Inflammatory macrophage treated with lipopolysaccharide for 1 hour (primary cell): ENCODE measurements at regions not wholly inside any gene's neighbourhood (a gene's known extent, or its start where the extent isn't known, plus 50 kb on each side); places are given as distances from the start of the nearest gene placed in this dataset.

ENCODE experiments used
- DNase-seq, 2 donors: peaks; one replicate each; pipeline ENCODE4 v3.0.0-alpha.2; 2020 to 2022

DNA sequence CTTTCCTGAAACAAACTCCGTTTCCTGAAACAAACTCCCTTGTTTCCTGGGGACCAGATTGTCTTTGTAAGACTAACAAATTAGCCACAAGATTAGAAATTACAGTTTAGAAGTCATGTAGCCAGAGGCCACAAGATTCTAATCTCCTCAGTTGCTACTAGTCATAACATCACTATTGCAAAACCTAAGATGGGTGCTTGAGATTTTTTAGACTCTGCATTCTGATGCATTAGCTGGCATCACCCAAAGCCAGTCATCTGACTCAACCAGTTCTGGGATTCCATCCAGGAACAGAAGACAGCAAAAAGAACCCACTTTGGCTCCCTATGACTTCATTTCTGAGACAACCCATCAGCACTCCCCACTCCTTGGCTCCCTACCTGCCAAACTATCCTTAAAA lies 367.9 kb upstream of the MBL2 start:
- no peak for DNase-seq

DNA sequence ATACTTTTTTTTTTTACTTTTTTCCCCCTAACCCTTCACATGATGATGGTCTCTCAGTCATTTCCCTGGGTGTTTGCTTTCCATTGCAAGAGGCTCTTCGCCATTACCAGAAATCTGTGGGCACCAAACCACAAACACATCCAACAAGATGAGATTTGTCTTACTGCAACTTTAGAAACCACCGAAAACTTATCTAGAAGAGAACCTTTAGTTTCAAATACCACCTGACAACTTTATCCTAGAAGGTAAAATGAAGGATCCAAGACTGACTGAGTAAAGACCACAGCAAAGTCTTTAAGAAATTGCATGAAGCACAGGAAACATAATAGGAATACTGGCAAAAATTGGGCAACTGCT lies 363.3 kb upstream of the MBL2 start:
- no peak for DNase-seq

DNA sequence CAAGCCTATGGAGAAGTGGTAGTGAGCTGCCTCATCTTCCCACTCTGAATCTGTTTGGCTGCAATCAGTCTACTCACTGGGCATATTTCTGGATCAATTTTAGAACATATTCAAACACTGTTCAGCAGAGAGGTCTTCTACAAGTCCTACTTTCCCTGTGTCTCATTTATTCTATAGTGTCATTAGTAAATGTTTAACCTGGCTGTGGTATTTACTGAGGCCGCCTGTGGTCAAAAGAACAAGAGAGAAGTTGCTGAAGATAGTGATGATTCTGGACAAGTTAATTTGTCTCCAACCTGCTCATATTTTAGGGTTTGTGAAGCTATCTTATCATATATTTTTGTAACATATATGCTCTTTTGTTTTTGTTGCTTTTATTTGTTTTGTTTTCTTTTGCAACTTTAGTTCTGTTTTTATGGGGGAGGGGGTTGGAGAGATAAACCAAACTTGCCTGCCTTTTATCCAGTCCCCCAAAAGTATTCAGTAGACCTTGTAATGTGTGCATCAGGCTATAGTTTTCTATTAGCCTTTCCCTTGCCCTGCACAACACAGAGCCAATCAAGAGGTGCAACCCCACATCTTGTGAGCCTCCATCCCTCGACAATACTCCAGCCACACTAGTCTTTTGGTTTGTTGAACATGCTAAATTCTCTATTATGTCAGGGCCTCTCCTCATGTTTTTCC lies 362.8 kb upstream of the MBL2 start:
- no peak for DNase-seq

DNA sequence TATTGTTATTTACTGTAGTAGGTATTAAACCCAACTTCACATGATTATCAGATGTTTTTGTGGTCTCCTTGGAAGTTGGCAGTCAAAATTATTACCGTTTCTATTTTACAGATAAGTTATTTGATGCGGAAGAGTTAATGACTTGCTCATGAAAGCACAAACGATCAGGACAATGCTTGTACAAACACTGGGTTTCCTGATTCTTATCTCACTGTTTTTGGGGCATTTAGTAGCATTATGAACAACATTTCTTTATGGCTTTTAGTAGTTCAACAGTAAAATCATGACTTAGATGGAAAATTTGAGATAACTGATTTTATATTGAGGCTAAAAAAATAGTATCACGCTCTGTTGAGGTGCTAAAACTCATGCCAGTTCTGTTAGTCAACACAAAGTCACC lies 361.5 kb upstream of the MBL2 start:
- no peak for DNase-seq

DNA sequence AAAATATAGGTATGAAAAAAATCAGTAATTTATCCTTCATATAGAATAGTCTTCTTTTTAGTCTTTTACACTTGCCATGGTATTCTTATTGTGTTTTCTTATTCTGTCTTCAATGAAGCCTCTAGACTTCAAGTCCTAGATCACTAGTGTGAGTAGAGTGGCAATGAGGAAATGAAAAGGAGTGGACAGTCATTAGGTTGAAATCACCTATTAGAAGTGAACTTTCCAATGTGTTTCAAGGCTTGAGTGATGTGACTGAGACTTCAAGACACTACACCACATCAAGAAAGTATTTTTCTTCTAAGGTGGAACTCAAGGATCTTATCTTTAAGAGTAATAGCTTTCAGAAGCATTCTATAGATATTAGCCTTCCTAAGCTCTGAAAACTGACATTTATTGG lies 357.8 kb upstream of the MBL2 start:
- no peak for DNase-seq

DNA sequence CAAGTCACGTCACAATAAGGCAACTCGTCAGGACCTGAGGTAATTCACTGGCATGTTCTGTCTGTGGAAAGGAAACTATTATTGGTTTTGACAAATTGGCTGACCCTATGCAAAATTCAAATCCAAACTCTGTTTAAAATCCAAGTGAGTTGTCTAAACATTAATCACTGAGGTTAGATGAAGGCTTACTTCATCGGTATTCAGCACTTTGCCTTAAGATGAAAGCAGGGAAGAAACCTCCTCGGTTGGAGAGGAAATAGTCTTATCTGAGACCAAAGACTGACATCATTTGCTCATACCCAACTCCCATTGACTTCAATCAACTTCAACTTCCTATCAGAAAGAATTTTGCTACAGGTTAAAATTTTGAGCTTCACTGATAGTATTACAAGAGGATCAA lies 355.1 kb upstream of the MBL2 start:
- DNase-seq = no peak

DNA sequence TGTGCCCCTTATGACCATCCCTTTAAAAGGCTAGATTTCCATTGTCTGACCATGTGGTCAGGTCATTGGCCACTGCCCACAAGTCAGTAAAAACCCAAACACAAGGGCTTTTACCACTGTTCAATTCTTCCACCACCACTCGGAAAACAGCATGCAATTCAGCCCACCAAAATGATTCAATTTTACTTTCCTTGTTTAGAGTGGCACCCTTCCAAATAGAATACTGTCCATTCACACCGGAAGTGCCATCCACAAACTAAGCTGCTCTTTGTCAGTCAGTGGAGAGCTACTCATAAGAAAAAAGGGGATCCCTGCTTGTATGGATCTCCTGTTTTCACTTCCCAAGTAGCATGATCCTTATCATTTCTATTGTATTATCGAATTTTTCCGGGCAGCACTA lies 350.7 kb upstream of the MBL2 start:
- DNase-seq = no peak

DNA sequence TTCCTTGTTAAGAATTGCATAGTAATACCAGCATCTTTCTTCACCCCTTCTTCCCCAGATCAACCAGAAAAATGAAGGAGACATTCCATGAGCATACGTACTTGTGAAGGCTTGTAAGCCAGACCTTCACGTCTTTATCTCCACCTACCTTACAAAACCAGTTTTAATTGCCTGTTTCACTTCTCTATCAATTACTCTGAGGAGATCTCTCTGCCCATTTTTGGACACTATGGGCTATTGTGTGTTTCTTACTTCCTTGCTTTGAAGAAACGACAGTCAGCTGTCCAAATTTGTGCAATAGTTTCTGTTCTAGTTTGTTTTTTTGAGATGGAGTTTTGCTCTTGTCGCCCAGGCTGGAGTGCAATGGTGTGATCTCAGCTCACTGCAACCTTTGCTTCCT lies 349.7 kb upstream of the MBL2 start:
- peak; percentile 9 to 22 for DNase-seq

DNA sequence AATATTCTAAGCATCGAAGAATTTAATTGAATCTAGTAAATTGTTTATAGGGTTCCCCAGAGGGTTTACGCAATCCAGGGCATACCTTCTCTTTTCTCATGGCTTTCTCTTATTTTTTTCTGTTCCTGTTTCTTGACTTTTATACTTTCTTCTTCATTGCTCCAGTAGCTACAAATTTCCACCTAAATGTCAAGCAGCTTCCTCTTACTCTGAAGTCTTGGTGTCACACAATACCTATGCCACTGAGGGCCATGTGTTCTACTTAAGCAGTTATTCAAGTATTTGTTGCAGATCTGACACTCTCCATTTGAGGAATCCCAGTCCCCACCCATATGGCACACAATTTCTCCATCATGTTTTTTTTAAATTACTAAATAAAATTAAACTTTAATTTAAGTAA lies 343.1 kb upstream of the MBL2 start:
- DNase-seq = no peak

DNA sequence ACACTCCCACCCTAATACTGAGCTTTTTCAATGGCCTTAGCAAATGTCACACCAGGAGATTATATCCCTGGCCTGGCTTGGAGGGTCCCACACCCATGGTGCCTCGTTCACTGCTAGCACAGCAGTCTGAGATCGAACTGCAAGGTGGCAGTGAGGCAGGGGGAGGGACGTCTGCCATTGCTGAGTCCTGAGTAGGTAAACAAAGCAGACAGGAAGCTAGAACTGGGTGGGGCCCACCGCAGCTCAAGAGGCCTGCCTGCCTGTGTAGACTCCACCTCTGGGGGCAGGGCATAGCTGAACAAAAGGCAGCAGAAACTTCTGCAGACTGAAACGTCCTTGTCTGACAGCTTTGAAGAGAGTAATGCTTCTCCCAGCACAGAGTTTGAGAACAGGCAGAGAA lies 338.9 kb upstream of the MBL2 start:
- DNase-seq = no peak

DNA sequence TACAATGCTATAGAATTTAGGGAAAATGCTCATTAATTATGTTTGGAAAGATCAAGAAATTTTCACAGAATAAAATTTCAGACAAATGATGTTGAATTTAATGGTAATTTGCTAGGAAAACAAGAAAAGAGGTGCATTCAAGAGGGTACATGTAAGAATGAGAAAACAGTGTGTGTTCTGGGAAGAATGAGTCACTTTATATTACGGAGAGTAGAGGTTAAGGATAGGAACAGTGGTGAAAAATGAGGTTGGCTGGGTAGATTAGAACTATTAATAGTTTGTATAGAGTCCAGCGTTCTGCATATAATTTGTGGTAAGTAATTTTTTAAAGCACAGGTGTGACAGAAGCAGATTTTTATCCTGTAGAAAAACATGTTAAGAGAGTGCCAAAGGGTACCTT lies 336.7 kb upstream of the MBL2 start:
- DNase-seq = no peak

DNA sequence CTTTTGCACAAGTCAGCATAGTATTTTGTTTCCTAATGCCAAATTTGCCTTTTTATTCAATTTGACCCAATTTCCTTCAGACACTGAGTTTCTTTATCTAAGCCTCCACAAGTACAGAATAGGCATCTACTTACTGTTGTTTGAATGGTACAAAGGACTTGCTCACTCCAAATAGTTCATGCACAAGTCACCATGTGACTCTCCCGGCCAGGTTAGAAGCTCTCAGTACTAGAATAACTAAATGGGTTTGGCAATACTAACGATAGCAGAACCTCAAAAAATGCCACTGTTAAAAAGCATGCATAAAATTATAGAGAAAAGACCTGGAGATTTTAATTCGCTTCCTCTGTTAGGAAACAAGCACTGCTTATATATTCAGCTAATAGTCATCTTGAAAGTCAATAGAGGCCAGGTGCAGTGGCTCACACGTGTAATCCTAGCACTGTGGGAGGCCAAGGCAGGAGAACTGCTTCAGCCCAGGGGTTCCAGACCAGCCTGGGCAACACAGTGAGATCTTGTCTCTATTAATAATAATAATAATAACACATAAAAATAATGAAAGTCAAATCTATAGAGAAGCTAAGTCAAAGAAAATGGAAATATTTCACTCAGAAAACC lies 335.8 kb upstream of the MBL2 start:
- DNase-seq = no peak

DNA sequence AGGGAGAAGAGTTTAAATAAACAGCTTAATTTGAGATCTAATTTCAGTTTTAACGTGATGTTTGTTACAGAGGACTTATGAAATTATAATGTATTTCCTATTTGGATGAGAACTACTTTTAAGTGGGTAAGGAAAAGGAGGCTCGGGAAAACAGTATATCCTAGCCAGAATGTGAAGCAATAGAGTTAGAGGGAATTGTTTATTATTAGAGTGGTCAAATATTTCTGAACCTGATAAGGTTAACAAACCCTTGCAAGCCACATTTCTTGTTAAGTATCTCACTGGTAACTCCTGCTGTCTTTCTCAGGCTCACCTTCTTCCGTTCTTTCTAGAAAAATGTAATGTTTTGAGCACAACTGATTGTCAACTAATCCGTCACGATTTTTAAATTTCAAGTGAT lies 335.1 kb upstream of the MBL2 start:
- no peak for DNase-seq

DNA sequence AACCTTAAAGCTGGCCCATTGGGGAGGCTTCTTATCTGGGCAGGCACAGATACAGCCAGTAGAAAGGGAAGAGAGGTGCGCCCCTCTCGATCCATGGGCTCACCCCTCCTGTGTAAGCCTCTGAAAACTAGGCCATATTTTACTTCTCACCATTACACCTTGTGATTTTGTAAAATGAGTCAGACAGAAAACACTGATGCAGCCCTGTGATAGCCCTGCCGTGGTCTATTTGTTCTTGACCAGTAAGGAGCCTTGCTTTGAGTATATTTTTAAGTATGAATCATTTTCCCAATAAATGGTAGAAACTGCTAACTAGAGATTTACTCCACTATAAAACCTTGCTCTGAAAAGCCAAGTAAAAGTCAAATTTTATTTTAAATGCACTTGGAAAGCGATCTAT lies 329.8 kb upstream of the MBL2 start:
- no peak for DNase-seq

DNA sequence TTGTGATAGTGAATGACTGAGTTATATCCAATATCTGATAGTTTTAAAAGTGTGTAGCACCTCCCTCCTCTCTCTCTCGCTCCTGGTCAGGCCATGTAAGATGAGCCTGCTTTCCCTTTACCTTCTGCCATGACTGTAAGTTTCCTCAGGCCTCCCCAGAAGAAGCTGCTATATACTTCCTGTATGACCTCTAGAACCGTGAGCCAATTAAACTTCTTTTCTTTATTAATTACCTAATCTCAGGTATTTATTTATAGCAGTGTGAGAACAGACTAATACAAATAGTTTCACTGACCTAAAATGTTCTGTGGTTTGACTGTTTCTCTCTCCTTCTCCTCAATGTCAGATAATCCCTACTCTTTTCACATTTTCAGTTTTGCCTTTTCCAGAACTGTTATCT lies 321.3 kb upstream of the MBL2 start:
- no peak for DNase-seq

DNA sequence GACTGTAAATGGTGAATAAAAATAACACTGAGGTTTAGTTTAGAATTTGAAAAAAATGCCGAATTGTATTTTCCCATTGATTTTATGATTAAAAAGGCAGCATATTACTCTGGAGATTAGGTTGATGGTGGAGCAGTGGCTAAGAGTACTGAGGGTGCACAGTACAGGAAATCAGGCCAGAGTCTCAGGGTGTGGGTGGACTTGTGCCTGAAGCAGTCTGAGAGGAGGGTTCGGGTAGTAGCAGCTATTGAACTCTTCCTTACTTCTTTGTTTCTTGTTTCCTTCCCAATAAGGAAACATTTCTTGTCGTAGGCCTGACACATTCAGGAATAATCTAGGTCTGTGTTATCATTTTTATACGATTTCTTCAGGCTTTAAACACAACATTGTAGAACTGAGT lies 319.0 kb upstream of the MBL2 start:
- DNase-seq = no peak

DNA sequence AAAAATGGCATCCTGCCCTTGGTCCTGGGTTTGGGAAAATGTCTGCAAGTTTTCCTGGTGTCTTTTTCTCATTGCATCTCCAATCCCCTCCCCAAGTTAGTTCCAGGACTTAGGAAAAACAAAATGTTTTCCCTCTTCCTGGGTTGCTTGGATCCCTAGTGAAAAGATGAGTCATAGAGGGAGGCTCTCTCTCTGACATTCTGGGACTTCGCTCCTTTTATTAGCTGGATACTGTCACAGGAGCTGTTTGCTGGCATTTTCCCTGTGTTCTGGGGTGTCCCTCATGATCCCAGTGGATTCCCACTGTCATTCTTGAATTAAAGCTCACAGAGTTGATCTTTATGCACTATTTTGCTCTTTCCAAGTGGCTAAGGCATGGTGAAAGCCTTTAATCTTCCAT lies 316.4 kb upstream of the MBL2 start:
- no peak for DNase-seq

DNA sequence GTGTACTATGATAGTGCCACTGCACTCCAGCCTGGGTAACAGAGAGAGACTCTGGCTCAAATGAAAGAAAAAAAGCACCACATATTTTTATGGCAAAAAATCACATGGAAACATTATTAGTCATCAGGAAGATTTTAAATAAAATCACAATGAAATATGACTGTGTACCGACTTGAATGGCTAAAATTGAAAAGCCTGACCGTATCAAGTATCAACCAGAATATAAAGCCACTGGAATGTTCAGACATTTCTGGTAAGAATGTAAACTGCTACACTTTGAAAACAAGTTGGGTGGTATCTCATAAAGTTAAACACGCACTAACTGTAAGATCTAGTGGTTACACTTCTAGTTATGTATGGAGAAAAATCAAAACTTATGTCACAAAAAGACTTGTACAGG lies 306.7 kb upstream of the MBL2 start:
- DNase-seq = no peak

DNA sequence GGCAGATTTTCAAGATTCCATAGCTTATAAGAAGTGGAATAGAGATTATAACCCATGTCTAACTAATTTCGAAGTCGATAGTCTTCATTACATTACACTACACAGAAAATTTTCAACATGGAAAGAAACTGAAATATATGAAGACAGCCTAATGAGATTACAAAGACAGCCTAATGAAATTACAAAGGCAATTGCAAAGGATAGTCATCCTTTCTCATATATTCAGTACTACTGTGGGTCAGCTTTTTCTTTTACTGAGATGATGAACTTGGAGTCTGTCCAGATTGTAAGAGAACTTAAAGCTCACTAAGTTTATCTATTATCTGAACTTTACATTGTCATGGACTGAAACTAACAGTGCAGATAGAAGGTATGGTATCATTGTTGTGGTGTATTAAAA lies 304.4 kb upstream of the MBL2 start:
- no peak for DNase-seq

DNA sequence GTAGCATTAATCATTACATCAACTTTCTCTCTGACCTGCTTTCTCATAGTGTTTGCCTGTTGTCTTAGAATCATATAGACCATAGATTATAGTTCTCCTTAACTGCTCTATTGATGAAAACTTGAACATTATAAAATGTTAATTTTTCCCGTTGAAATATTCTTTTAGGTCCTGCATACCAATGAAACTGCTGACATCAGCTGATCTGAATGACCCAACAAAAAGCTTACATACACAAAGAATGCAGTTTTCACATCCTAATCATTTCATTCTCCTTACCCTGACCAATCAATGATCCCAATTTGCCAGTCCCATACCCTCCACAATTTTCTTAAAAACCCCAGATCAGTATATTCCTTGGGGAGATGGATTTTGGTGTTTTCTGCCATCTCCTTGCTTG lies 302.9 kb upstream of the MBL2 start:
- no peak for DNase-seq

DNA sequence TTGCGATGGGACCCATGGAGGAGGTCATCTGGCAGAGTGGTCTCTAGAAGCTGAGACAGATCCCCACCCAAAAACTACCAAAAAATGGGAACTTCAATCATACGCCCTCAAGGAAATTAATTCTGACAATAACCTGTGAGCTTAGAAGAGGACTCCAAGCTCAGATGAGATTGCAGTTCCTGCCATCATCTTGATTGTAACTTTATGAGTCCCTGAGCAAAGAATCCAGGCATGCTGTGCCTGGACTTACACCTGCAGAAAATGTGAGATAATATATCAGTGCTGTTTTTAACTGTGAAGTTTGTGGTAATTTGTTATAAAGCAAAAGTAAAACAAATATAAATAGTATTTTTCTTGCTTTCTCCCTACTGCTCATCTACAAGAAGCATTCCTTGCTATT lies 299.6 kb upstream of the MBL2 start:
- no peak for DNase-seq

DNA sequence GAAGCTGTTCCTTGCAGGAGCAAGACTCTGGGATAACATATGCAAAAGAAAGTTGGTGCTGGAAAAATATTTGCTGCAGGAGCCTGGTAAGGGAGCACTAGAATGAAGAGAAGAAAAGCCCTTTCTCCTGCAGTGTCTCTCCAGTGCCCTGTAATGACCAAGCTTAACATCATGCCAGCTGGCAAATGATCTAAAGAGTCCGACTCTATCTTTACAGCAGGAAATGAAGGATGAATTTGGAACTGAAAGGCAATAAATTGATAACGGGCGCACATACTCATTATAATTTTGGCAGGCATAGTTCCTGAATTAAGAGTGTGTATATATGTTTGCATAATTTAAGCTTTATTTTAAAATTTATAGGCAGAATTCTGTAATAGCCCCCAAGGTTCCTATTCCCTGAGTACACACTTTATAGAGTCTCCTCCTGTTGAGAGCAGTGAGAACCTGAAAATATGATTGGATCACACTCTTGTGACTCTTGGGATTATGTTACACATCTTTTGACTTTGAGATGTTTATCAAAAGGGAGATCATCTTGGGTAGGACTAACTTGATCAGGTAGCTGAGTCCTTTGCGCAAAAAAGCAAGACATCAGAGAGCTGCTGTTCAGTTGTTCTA lies 299.0 kb upstream of the MBL2 start:
- DNase-seq = no peak

DNA sequence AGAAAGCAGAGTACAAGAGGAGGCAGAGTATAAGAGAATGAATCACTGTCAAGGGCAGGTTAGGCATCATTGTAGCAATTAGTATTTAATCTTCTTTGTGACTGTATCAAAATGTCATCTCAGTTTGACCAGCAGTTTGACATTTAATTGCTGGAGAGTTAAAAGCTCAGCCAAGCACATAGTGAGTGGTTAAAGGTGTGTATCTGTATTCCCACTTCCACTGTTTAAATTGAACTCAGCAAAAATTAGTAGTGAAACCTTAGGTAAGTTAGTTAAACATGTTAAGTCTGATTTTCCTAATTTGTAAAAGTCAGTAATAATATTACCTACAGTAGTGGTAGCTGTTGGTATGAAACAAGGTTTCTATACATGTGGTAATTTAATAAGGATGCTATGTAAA lies 296.4 kb upstream of the MBL2 start:
- no peak for DNase-seq

DNA sequence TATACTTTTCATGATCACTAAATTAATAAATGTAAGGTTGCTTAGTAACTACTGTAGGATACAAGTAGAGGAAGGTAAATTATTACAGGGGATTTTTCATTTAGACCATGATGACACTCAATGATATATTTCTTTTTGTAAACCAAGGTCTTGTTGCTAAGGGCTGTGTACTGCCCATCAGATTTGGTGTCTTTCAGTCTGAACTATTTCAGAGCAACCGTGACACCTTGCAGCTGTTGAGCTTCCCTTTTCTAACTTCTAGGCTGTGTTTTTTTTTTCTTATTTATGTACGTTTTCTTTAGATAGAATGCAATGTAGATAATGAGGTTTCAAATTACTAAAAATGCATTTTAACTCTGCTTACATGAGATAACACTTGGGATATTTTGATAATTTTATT lies 292.0 kb upstream of the MBL2 start:
- no peak for DNase-seq

DNA sequence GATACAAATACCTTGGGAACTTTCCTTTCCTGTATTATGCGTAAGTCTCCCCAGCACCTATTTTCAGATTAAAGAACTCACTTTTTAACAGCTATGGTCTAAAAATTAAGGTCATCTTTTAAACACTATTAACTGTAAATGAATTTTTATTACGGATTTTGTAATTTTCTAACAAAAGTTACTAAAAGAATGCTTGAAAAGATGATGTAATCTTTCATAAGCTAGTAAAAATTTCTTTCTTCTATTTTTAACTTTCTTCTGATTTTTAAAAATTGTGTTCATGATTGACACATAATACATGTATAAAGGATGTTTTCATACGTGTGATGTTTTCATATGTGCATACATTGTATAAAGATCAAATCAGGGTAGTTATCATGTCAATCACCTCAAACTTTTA lies 291.2 kb upstream of the MBL2 start:
- no peak for DNase-seq
